Endothelial cell of umbilical vein (primary cell): ENCODE measurements at regions not wholly inside any gene's neighbourhood (a gene's known extent, or its start where the extent isn't known, plus 50 kb on each side); places are given as distances from the start of the nearest gene placed in this dataset. TPM values are rescaled to one million over a fixed set of nuclear protein-coding genes. Genes with fewer than 3 reads are reported as not detected.

Source experiments
- BruUV-seq: library from RNA; stranded (reverse); fragments of 400-500 nt; replicated peaks from 2 replicates; lab custom pipeline; 2021; lab: Mats Ljungman, UMichigan
- CTCF ChIA-PET: fragments of 300-600, 350-600 bp; sonication (Branson Sonifier 250); formaldehyde crosslinking; loops from one replicate; lab custom pipeline; 2021; ENCODE audit warnings: antibody characterized with exemption, inconsistent platforms; lab: Charles Lee
- POLR2A ChIA-PET: fragments of 300-600, 350-600 bp; sonication (Branson Sonifier 250); formaldehyde crosslinking; loops from one replicate; lab custom pipeline; 2021; ENCODE audit warnings: antibody characterized with exemption, inconsistent platforms; lab: Charles Lee
- DNase-seq: peaks from one replicate; pipeline ENCODE4 v3.0.0-alpha.2; 2011; ENCODE audit warnings: low read depth, low spot score
- FAIRE-seq: peaks from 2 replicates; lab custom pipeline; 2011; peaks lifted over from hg19 to GRCh38; lab: Jason Lieb, UNC
- H2AFZ ChIP-seq: 2 replicates; pipeline ENCODE4 v1.6.0; 2012; ENCODE audit warnings: low read depth, low read length, control low read depth, inconsistent platforms
- H3K27ac ChIP-seq: 2 replicates; pipeline ENCODE4 v1.5.1; 2011; ENCODE audit warnings: low read depth, mild to moderate bottlenecking, control low read depth, low read length, moderate library complexity; ENCODE audit not compliant: insufficient read depth
- H3K27me3 ChIP-seq, 2 experiments: 2 replicates each; pipeline versions ENCODE4 v1.6.0 to v1.6.1; 2011; ENCODE audit warnings: low read length in 2 of 2, mixed read lengths in 1 of 2; ENCODE audit not compliant: control insufficient read depth in 2 of 2, insufficient read depth in 2 of 2
- H3K36me3 ChIP-seq, 2 experiments: 2 replicates in 1 of 2; 3 replicates in 1 of 2; pipeline ENCODE4 v1.5.1; 2011; ENCODE audit warnings: low read length in 2 of 2, mild to moderate bottlenecking in 1 of 2, moderate library complexity in 1 of 2; ENCODE audit not compliant: control insufficient read depth in 2 of 2, insufficient read depth in 2 of 2; ENCODE audit errors: extremely low read depth in 1 of 2
- H3K4me1 ChIP-seq: 3 replicates; pipeline ENCODE4 v1.5.1; 2011; ENCODE audit warnings: mild to moderate bottlenecking, low read length; ENCODE audit not compliant: control insufficient read depth, insufficient read depth; ENCODE audit errors: extremely low read depth
- H3K4me2 ChIP-seq: 2 replicates; pipeline ENCODE4 v1.6.1; 2011; ENCODE audit warnings: low read length, control low read depth, mixed read lengths; ENCODE audit not compliant: insufficient read depth
- H3K4me3 ChIP-seq, 3 experiments: fragments of 200-600 bp in 1 of 3; sonication (generic), shearing (Covaris generic) in 1 of 3; replicated peaks in 1 of 3; 2 replicates each; pipeline ENCODE4 v1.5.1; 2011 to 2016; ENCODE audit warnings: control low read depth in 3 of 3, low read length in 3 of 3, mild to moderate bottlenecking in 2 of 3, inconsistent platforms in 1 of 3, low read depth in 1 of 3, moderate library complexity in 1 of 3; ENCODE audit not compliant: insufficient read depth in 1 of 3
- H3K79me2 ChIP-seq: 2 replicates; pipeline ENCODE4 v1.6.0; 2012; ENCODE audit warnings: low read length, inconsistent platforms; ENCODE audit not compliant: control insufficient read depth, insufficient read depth
- H3K9ac ChIP-seq: replicated peaks from 2 replicates; pipeline ENCODE3; 2011; ENCODE audit warnings: low read length, control low read depth; ENCODE audit not compliant: insufficient read depth; ENCODE audit errors: extremely low read depth
- H3K9me1 ChIP-seq: replicated peaks from 3 replicates; pipeline ENCODE4 v1.6.0; 2011; ENCODE audit warnings: mild to moderate bottlenecking, low read length; ENCODE audit not compliant: control insufficient read depth, insufficient read depth; ENCODE audit errors: extremely low read depth
- H3K9me3 ChIP-seq: replicated peaks from 2 replicates; pipeline ENCODE4 v1.5.1; 2012; ENCODE audit warnings: low read length, inconsistent platforms; ENCODE audit not compliant: control insufficient read depth, insufficient read depth
- H4K20me1 ChIP-seq: replicated peaks from 2 replicates; pipeline ENCODE3; 2011; ENCODE audit warnings: mild to moderate bottlenecking, low read length; ENCODE audit not compliant: control insufficient read depth, insufficient read depth; ENCODE audit errors: extremely low read depth
- POLR2AphosphoS5 ChIP-seq: IDR thresholded peaks from 2 replicates; pipeline ENCODE4 v1.6.1; 2012; ENCODE audit warnings: low read depth, mild to moderate bottlenecking, control low read depth, low read length, moderate library complexity; ENCODE audit not compliant: insufficient read depth
- dilution Hi-C: fragments of 300-500 bp; cut with MboI; formaldehyde crosslinking; loops from one replicate; pipeline ENCODE4 v1.15.0; 2019; ENCODE audit warnings: low sequenced_read_pairs; ENCODE audit not compliant: extremely low pct_ligation_motif_present
- intact Hi-C: fragments of 100-400 bp; cut with micrococcal nuclease; formaldehyde crosslinking; loops from one replicate; pipeline ENCODE4 v1.10.0; 2022
- small RNA-seq: library from RNA; depleted of rRNA; stranded (forward); fragments of <200 nt; gene quantifications from one replicate; pipeline ENCODE3, GENCODE V24; 2012; ENCODE audit warnings: low replicate concordance, low read depth; ENCODE audit not compliant: insufficient read depth, insufficient read length

GRCh38 chr16:27737513-27737912, 187.6 kb downstream of the KATNIP start:
- Histone ChIP-seq H3K27ac (no peak overlapping the region), H3K4me3 (no peak overlapping the region), H3K27me3 (no peaks in the 10 kb centered on the region), H2AFZ (no peak overlapping the region), H3K79me2 (no peaks in the 10 kb centered on the region), H3K4me2 (no peak overlapping the region), H4K20me1 (no peaks in the 10 kb centered on the region), H3K9me3 (no peaks in the 10 kb centered on the region), H3K4me1 (no peaks in the 10 kb centered on the region), H3K9ac (no peak overlapping the region), H3K36me3 (peaks cover 0 to 2% of the 10 kb centered on the region in 2 experiments), H3K9me1 (no peaks in the 10 kb centered on the region)
- no peak for TF ChIP-seq POLR2AphosphoS5
- POLR2A ChIA-PET: no interaction called here
- CTCF ChIA-PET: no interaction called here
- intact Hi-C loops: no loop called here
- FAIRE-seq (no peak), DNase-seq (no peak)
- dilution Hi-C loops: no loop called here
- no TSS peak for BruUV-seq

Small RNA genes lying in the stretch of these regions (small RNA-seq; reads per million reads assigned to genes)
- gene RF00019: not detected
